GM18909 (cell line): ENCODE measurements at regions not wholly inside any gene's neighbourhood (a gene's known extent, or its start where the extent isn't known, plus 50 kb on each side); places are given as distances from the start of the nearest gene placed in this dataset.
"Not testable (repeated sequence)": the region's sequence is repeated elsewhere in the genome, so short reads cannot be mapped to it uniquely, and the experiment has no call there.

Source experiments
- ATAC-seq: cut with Tn5 transposase; IDR thresholded peaks from one replicate; pipeline ENCODE4 v1.9.1; 2021; ENCODE audit warnings: mild to moderate bottlenecking; ENCODE audit not compliant: unreplicated experiment, poor library complexity

GRCh38 chrX:113212052-113212451 lies 371.4 kb upstream of the AMOT start:
- ATAC-seq, result no peak

- ATAC-seq, result no peak
Observed at GRCh38 chrX:113202601-113203000, 362.0 kb upstream of the AMOT start.

GRCh38 chrX:113195949-113196348 lies 355.3 kb upstream of the AMOT start:
- ATAC-seq, result no peak

- ATAC-seq, result no peak
Observed at GRCh38 chrX:113192418-113192817, 351.8 kb upstream of the AMOT start.

GRCh38 chrX:113157496-113157895 lies 316.9 kb upstream of the AMOT start:
- ATAC-seq, result no peak

GRCh38 chrX:113154315-113154714 lies 313.7 kb upstream of the AMOT start:
- ATAC-seq, result not testable (repeated sequence)

GRCh38 chrX:113136836-113137235 lies 296.2 kb upstream of the AMOT start:
- ATAC-seq, result no peak

- no peak for ATAC-seq
Observed at GRCh38 chrX:113133316-113133715, 292.7 kb upstream of the AMOT start.

- ATAC-seq, result no peak
Observed at GRCh38 chrX:113124693-113125092, 284.1 kb upstream of the AMOT start.

- no peak for ATAC-seq
Observed at GRCh38 chrX:113075521-113075920, 234.9 kb upstream of the AMOT start.

- ATAC-seq, result no peak
Observed at GRCh38 chrX:113059714-113060113, 219.1 kb upstream of the AMOT start.

GRCh38 chrX:113058634-113059033 lies 218.0 kb upstream of the AMOT start:
- no peak for ATAC-seq

GRCh38 chrX:113048896-113049295 lies 208.3 kb upstream of the AMOT start:
- no peak for ATAC-seq

- no peak for ATAC-seq
Observed at GRCh38 chrX:113048480-113048879, 207.8 kb upstream of the AMOT start.

GRCh38 chrX:113033966-113034680 lies 193.5 kb upstream of the AMOT start:
- ATAC-seq, result no peak

- ATAC-seq, result no peak
Observed at GRCh38 chrX:113019958-113020357, 179.3 kb upstream of the AMOT start.

GRCh38 chrX:113009837-113010236 lies 169.2 kb upstream of the AMOT start:
- ATAC-seq, result no peak

GRCh38 chrX:113009029-113009428 lies 168.4 kb upstream of the AMOT start:
- no peak for ATAC-seq

GRCh38 chrX:113001836-113002235 lies 161.2 kb upstream of the AMOT start:
- ATAC-seq, result no peak

- no peak for ATAC-seq
Observed at GRCh38 chrX:112997991-112998390, 157.4 kb upstream of the AMOT start.

GRCh38 chrX:112991801-112992200 lies 151.2 kb upstream of the AMOT start:
- ATAC-seq, result no peak

GRCh38 chrX:112979879-112980278 lies 139.2 kb upstream of the AMOT start:
- ATAC-seq, result no peak
